Common myeloid progenitor, CD34-positive (primary cell): ENCODE measurements at regions not wholly inside any gene's neighbourhood (a gene's known extent, or its start where the extent isn't known, plus 50 kb on each side); places are given as distances from the start of the nearest gene placed in this dataset.

Experiments used
- CTCF ChIA-PET: fragments of 350-600 bp; sonication (Branson Sonifier 250); formaldehyde crosslinking; loops from one replicate; lab custom pipeline; 2021; ENCODE audit warnings: antibody characterized with exemption; lab: Charles Lee
- POLR2A ChIA-PET: fragments of 350-600 bp; sonication (Branson Sonifier 250); formaldehyde crosslinking; loops from one replicate; lab custom pipeline; 2021; ENCODE audit warnings: antibody characterized with exemption; lab: Charles Lee
- DNase-seq, 3 donors: peaks; one replicate each; pipeline versions ENCODE4 v3.0.0 to v3.0.0-alpha.2; 2013
- H3K27ac ChIP-seq, 2 experiments: 1 replicate in 1 of 2; 2 replicates in 1 of 2; pipeline ENCODE4 v1.7.0; 2013; ENCODE audit warnings: inconsistent platforms in 2 of 2, low read length in 2 of 2, mild to moderate bottlenecking in 2 of 2, low read depth in 1 of 2, moderate library complexity in 1 of 2; ENCODE audit not compliant: severe bottlenecking in 2 of 2, insufficient read depth in 1 of 2, poor library complexity in 1 of 2
- H3K27me3 ChIP-seq, 5 experiments: replicated peaks in 2 of 5; 1 replicate in 3 of 5; 2 replicates in 2 of 5; pipeline versions ENCODE4 v1.6.1 to v1.7.0; 2013; ENCODE audit warnings: low read length in 4 of 5, mild to moderate bottlenecking in 2 of 5, moderate library complexity in 2 of 5, inconsistent platforms in 1 of 5; ENCODE audit not compliant: insufficient read depth in 5 of 5, control insufficient read depth in 4 of 5
- H3K36me3 ChIP-seq, 4 experiments: 1 replicate in 2 of 4; 2 replicates in 2 of 4; pipeline versions ENCODE4 v1.6.1 to v1.7.0; 2013; ENCODE audit warnings: low read length in 3 of 4, control low read depth in 1 of 4, mild to moderate bottlenecking in 1 of 4; ENCODE audit not compliant: control insufficient read depth in 4 of 4, insufficient read depth in 4 of 4
- H3K4me1 ChIP-seq, 4 experiments: 1 replicate in 3 of 4; 2 replicates in 1 of 4; pipeline versions ENCODE4 v1.6.1 to v1.7.1; 2013; ENCODE audit warnings: low read length in 3 of 4, mild to moderate bottlenecking in 3 of 4, control low read depth in 1 of 4, inconsistent platforms in 1 of 4, moderate library complexity in 1 of 4; ENCODE audit not compliant: control insufficient read depth in 4 of 4, insufficient read depth in 4 of 4; ENCODE audit errors: control extremely low read depth in 1 of 4
- H3K4me3 ChIP-seq, 7 experiments: 1 replicate in 4 of 7; 2 replicates in 3 of 7; pipeline versions ENCODE4 v1.5.1 to v1.7.0; 2013; ENCODE audit warnings: mild to moderate bottlenecking in 7 of 7, low read length in 6 of 7, moderate library complexity in 6 of 7, inconsistent platforms in 2 of 7, low read depth in 2 of 7, control low read depth in 1 of 7; ENCODE audit not compliant: insufficient read depth in 4 of 7, control insufficient read depth in 1 of 7; ENCODE audit errors: extremely low read depth in 1 of 7
- H3K9me3 ChIP-seq, 5 experiments: 1 replicate in 4 of 5; 2 replicates in 1 of 5; pipeline versions ENCODE4 v1.6.1 to v1.7.1; 2013; ENCODE audit warnings: low read length in 4 of 5, mild to moderate bottlenecking in 2 of 5, inconsistent platforms in 1 of 5, low read depth in 1 of 5, moderate library complexity in 1 of 5; ENCODE audit not compliant: control insufficient read depth in 4 of 5, insufficient read depth in 2 of 5; ENCODE audit errors: control extremely low read depth in 1 of 5
- WGBS: methylation state at CpG from one replicate; pipeline ENCODE4 v1.1.5; 2013; ENCODE audit not compliant: insufficient coverage; 5-methylcytosine and 5-hydroxymethylcytosine counted together

GRCh38 chr11:134819041-134819440, 407.0 kb upstream of the B3GAT1 start:
- ChIA-PET POLR2A (no interaction called here), CTCF (no interaction called here)
- Histone ChIP-seq H3K9me3 (no peaks in the 10 kb centered on the region), H3K27me3 (peaks cover 0 to 23% (median 3%) of the 10 kb centered on the region in 5 experiments), H3K4me1 (no peaks in the 10 kb centered on the region), H3K4me3 (no peak overlapping the region), H3K27ac (no peak overlapping the region), H3K36me3 (no peaks in the 10 kb centered on the region)
- DNase-seq, result no peak
- WGBS, result 42% methylated on average over 7 of the region's 7 CpGs

DNA sequence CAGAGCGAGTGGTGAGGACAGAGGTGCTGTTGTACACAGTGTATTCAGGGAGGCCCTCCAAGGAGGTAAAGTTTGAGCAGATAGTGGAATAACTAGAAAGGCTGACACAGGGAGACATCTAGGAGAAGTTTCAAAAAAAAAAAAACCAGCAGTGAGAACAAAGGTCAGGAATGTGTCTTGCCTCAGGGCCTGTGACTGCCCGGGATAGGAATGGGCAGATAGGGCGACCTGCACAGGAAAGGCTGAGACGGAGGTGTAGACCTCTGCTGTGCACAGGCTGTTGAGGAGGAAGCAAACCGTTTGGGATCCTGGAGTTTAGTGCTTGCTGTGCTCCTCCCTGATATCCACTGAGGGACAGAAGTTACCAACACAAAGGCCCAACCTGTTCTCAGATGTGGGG, 406.5 kb upstream of the B3GAT1 start:
- Histone ChIP-seq H3K4me1 (no peaks in the 10 kb centered on the region), H3K27ac (no peak overlapping the region), H3K9me3 (no peaks in the 10 kb centered on the region), H3K27me3 (peaks cover 0 to 21% (median 3%) of the 10 kb centered on the region in 5 experiments), H3K4me3 (no peak overlapping the region), H3K36me3 (no peaks in the 10 kb centered on the region)
- DNase-seq, result no peak
- POLR2A ChIA-PET, result no interaction called here
- CTCF ChIA-PET, result no interaction called here
- WGBS, result 76% methylated on average over 4 of the region's 5 CpGs

DNA sequence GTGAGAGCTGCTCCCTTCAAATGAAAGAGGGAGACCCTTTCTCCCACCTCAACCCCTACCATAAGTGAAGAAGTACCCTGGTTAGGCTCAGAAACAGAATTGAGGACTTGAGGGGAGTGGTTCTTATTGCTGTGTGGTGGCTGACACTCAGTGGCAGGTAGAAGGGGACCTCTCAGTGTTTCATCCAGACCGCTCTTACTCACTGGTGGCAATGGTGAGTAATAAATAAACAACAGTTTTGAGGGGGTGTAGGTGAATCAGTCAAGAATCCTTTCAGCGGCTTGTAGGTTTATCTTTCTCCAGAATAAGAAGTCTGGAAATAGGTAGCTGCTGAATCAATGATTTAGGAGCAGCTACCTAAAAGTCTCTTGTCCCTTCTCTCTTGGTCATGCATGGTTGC, 403.4 kb upstream of the B3GAT1 start:
- Histone ChIP-seq H3K4me1 (no peaks in the 10 kb centered on the region), H3K27ac (no peak overlapping the region), H3K9me3 (no peaks in the 10 kb centered on the region), H3K4me3 (no peak overlapping the region), H3K27me3 (peaks cover 0 to 15% (median 3%) of the 10 kb centered on the region in 5 experiments), H3K36me3 (no peaks in the 10 kb centered on the region)
- CTCF ChIA-PET, result no interaction called here
- DNase-seq, result no peak
- WGBS, result 80% methylated on average over 1 of the region's 2 CpGs
- POLR2A ChIA-PET, result no interaction called here

DNA sequence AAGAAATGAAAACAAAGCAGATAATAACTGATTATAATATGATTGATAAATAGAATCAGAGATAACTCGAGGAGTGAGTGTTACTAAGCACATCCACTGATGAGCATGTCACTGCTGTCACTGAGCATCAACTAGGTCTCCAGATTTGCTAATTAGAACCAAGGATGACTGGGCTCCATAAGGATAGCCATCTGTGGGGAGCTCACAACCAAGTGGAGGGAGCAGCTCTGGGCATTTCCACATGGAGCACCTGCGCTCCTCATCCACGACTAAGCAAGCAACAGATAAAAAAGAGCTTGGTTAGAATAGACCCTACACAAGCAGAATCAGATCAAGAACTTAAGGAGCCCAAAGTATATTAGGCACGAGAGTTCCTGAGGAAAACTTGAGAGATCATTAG, 396.0 kb upstream of the B3GAT1 start:
- DNase-seq, result no peak
- ChIA-PET POLR2A (no interaction called here), CTCF (interaction anchor here (0.9 kb wide), 1 partner anchor 9 kb away, joined by 3 read pairs; no protein-coding TSS in a partner anchor)
- WGBS, result 83% methylated on average over 1 of the region's 4 CpGs
- Histone ChIP-seq H3K4me1 (no peaks in the 10 kb centered on the region), H3K36me3 (no peaks in the 10 kb centered on the region), H3K4me3 (no peak overlapping the region), H3K9me3 (no peaks in the 10 kb centered on the region), H3K27ac (no peak overlapping the region), H3K27me3 (peaks cover 0 to 14% (median 3%) of the 10 kb centered on the region in 5 experiments)

GRCh38 chr11:134802598-134802997, 390.6 kb upstream of the B3GAT1 start:
- H3K4me3 ChIP-seq, result no peak overlapping the region
- CTCF ChIA-PET, result no interaction called here
- POLR2A ChIA-PET, result no interaction called here
- no peaks in the 10 kb centered on the region for H3K36me3 ChIP-seq
- no peaks in the 10 kb centered on the region for H3K4me1 ChIP-seq
- 100% methylated on average over 2 of the region's 3 CpGs for WGBS
- no peak overlapping the region for H3K27ac ChIP-seq
- no peak for DNase-seq
- peaks cover 4 to 36% (median 12%) of the 10 kb centered on the region in 5 experiments for H3K27me3 ChIP-seq
- H3K9me3 ChIP-seq, result no peaks in the 10 kb centered on the region

DNA sequence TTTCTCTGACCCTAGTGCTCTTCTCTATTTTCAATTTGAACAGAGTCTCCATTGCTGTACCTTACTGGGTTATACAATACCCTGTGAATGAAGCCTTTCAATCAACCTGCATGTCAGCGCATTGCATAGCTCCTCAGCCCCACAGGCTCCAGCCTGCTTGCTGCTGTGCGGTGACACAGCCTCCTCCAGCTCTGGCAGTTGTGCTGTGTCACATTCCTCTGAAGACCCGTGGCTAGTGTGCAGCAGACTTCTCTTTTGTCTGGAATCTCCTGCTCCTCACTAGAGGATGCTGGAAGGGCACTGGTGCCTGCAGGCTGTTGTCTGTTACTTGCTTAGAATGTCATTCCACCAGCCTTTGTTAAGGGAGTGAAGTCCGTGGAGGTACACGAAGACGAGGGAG, 390.1 kb upstream of the B3GAT1 start:
- peaks cover 4 to 36% (median 12%) of the 10 kb centered on the region in 5 experiments for H3K27me3 ChIP-seq
- no peaks in the 10 kb centered on the region for H3K9me3 ChIP-seq
- no peak for DNase-seq
- CTCF ChIA-PET, result no interaction called here
- H3K4me3 ChIP-seq, result no peak overlapping the region
- no peaks in the 10 kb centered on the region for H3K4me1 ChIP-seq
- no peak overlapping the region for H3K27ac ChIP-seq
- POLR2A ChIA-PET, result no interaction called here
- H3K36me3 ChIP-seq, result no peaks in the 10 kb centered on the region
- 72% methylated on average over 2 of the region's 6 CpGs for WGBS

- H3K27me3 ChIP-seq, result peaks cover 4 to 34% (median 12%) of the 10 kb centered on the region in 5 experiments
- no peaks in the 10 kb centered on the region for H3K4me1 ChIP-seq
- ChIA-PET CTCF (no interaction called here), POLR2A (no interaction called here)
- H3K27ac ChIP-seq, result no peak overlapping the region
- no peaks in the 10 kb centered on the region for H3K36me3 ChIP-seq
- H3K4me3 ChIP-seq, result no peak overlapping the region
- 5% methylated on average over 4 of the region's 5 CpGs for WGBS
- no peaks in the 10 kb centered on the region for H3K9me3 ChIP-seq
- DNase-seq, result no peak
Observed at GRCh38 chr11:134801570-134801969, 389.5 kb upstream of the B3GAT1 start.
